Hematopoietic multipotent progenitor cell treated with erythropoietin and hydrocortisone succinate and interleukin-3 and kit ligand, for 4 days (in vitro differentiated cells): ENCODE measurements at regions not wholly inside any gene's neighbourhood (a gene's known extent, or its start where the extent isn't known, plus 50 kb on each side); places are given as distances from the start of the nearest gene placed in this dataset.

Experiments
- DNase-seq: peaks from one replicate; pipeline ENCODE4 v3.0.0-alpha.2; 2015

GRCh38 chr13:90395846-90396245, 951.6 kb upstream of the MIR17HG start:
- DNase-seq = no peak

DNA sequence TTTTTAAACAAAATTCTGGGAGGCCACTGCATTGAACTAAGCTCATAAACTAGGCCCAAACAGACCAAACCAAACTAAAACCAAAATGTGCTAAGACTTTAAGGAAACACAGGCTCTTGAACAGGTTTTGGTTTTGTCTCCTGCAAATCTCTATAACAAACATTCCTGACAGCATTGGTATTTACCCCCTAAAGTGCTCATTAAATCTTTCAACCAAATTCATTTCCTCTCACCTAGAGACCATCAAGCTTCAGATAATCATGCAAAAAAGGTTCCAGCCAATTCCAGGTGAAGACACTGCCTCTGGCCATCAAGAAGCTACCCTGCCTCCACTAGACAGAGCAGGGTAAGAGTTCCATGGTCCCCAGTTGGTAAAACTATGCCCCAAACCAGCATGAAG, 951.2 kb upstream of the MIR17HG start:
- no peak for DNase-seq

DNA sequence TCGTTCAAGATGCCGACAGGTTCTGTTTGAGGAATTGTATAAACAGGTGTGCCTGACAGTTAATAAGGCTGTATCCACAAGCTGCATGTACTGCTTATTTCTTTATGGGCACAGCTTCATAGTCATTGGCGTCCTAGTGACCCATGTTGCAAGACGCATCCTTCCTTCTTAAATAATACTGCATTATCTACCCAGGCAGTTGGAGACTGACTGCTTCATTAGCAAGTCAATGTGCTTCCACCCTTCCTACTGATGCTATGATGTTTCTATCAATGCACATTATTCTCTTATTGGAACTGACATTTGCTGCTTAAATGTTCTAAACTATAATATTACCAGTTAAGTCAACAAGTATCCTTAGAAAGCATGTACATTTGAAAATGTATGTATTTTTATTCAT, 950.0 kb upstream of the MIR17HG start:
- DNase-seq = no peak

DNA sequence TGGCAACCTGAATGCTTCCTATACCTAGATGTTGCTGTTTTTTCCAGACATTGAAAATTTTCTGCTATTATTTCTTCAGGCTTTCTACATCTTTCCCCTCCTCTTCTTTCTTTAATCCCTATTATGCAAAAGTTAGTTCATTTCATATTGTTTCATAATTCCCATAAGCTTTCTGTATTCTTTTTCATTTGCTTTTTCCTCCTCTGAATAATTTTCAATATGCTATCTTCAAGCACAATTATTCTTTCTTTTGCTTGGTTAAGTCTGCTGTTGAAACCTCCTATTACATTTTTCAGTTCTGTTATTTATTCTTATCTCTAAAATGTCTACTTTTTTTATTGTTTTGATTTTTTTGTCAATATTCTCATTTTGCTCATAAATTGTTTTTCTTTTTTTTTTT, 947.1 kb upstream of the MIR17HG start:
- DNase-seq = no peak

DNA sequence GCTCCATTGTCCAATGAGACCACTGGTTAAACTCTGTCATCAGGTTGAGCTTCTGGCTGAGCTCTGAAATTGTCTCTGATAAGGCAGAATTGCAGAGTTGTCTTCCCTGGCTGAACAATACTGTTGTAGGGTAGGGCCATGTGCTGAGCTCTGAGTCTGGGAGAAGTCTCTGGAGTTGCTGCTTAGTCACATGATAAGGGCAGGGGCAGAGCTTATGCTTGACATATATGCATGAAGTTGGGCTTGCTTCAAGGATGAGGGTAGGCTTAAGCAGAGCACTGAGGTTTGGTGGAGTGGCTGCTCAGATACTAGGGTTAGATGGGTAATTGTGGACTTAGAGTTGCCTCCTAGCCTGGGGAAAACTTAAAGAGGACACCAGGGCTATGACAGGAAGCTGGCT, 946.3 kb upstream of the MIR17HG start:
- DNase-seq = no peak

DNA sequence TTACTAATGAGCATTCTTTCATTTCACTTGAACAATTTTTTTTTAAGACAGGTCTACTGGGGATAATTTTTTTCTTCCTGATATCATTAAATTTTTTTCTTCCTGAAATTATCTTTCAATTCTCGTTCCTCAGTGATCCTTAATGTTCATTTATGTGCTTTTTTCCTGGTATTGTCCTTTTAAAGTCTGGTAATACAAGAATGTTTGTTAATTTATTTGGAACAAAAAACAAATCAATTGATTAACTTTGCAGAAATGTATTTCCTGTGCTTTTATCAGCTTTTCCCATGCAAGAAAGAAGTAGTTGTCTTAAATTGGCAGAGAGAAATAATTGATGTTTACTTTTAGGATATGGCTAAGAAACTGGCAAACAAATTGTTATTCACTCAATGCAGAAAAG, 945.4 kb upstream of the MIR17HG start:
- DNase-seq = no peak

GRCh38 chr13:90402613-90403012, 944.9 kb upstream of the MIR17HG start:
- DNase-seq = no peak

- no peak for DNase-seq
Observed at GRCh38 chr13:90403330-90404082, 944.0 kb upstream of the MIR17HG start.

DNA sequence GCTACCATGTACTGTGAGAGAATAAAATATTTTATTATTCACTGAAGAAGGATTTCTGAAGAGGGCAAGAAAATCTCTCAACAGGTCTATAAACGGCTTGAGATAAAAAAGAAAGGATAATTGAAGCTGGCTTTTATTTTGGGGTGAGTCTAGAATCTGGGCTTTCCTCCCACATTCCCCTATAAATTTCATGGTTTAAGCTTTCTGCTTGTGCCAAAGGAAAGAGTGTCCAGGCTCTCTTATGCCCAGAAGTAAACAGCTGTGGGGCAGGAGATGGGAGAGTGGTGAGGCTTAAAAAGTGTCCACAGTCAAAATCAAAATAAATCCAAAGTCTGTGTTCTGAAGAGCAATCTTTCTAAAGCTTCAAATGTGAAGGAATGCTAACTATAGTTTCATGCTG, 942.2 kb upstream of the MIR17HG start:
- no peak for DNase-seq

DNA sequence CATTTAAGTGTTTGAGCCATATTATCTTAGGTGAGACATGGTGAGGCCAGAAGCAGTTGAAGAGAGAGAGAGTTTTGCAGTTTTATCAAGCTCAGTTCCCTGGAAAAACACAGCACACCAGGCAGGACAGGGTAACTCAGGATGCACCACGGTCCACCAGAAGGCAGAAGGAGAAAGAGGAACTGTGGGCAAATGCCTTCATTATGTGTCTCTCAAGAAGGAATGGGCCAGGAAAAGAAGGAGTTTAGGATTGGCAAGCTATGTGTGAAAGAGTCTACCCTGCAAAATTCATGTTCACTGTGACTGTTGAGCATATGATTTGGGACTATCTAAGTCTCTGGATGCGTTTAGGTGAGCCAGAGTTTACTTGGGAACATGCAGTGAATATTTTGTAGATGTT, 934.5 kb upstream of the MIR17HG start:
- DNase-seq = no peak

GRCh38 chr13:90413548-90413947, 933.9 kb upstream of the MIR17HG start:
- no peak for DNase-seq

GRCh38 chr13:90414691-90415596, 932.5 kb upstream of the MIR17HG start:
- no peak for DNase-seq

DNA sequence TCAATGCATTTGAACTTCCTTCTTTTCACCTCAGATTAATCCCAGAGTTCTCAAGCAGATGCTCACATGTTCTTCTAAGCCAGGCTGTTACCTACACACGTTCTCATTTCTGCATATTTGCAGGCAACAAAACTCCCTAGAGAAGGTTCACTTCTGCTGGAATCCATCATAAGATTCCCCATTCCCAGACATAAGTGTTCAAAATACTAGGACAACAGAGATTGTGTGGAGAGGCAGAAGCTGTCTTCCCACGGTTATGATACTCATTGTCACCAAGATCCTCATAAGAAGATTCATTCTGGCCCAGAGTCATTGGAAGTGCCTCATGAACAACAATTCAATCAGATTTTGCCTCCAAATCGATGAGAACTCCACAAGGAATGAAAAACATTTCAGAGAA, 931.6 kb upstream of the MIR17HG start:
- DNase-seq = no peak

DNA sequence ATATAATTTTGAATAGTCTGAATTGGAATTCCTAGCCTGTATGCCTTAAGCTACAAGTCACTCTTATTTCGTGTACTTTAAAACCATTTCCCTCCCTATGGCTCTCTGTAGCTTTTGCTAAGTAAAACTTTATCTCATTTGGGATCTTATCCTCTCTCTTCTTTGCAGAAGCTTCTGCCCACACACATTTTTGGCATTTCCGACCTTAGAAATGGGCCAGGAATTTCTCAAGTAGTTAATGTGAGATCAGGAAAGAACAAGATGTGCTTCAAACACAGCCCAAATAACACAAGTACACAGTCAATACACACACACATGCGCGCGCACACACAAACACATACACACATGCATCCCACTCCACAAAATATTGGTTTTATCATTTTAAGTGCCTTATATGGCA, 931.0 kb upstream of the MIR17HG start:
- DNase-seq = peak; percentile 4

DNA sequence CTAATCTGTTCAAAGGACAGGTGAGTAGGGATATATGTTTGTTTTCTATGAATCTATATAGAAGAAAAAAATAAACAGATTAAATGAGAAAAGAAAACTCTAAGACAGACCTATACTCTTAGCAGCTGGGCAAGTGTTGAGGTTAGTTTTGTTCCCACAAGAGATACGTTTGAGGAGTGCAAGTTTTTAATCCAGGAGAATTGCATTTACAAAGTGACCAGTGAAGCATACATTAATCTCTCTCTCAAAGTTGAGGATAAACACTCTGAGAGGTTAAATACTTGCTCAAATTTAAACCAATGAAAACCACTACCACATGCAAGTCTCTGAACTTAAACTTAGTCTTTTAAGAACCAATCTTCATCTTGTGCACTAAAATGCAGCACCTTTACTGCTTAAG, 930.5 kb upstream of the MIR17HG start:
- no peak for DNase-seq

DNA sequence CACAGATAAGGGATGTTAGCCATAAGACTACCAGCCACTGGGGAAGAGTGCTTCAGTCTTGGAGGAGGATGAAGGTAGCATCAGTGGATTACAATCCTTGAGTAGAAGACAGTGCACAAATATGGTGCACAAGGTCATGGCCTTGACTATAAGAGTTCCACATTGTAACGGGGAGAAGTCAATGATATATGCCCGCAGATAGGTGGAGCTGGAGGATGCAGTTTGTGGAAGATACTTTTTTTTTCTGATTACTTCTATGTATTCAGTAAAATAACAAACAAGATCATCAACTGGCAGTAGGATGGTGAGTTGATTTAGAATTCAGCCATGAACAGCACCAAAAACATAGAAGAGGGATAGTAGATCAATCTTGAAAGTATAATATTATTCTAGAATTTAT, 926.8 kb upstream of the MIR17HG start:
- DNase-seq = peak; percentile 3

DNA sequence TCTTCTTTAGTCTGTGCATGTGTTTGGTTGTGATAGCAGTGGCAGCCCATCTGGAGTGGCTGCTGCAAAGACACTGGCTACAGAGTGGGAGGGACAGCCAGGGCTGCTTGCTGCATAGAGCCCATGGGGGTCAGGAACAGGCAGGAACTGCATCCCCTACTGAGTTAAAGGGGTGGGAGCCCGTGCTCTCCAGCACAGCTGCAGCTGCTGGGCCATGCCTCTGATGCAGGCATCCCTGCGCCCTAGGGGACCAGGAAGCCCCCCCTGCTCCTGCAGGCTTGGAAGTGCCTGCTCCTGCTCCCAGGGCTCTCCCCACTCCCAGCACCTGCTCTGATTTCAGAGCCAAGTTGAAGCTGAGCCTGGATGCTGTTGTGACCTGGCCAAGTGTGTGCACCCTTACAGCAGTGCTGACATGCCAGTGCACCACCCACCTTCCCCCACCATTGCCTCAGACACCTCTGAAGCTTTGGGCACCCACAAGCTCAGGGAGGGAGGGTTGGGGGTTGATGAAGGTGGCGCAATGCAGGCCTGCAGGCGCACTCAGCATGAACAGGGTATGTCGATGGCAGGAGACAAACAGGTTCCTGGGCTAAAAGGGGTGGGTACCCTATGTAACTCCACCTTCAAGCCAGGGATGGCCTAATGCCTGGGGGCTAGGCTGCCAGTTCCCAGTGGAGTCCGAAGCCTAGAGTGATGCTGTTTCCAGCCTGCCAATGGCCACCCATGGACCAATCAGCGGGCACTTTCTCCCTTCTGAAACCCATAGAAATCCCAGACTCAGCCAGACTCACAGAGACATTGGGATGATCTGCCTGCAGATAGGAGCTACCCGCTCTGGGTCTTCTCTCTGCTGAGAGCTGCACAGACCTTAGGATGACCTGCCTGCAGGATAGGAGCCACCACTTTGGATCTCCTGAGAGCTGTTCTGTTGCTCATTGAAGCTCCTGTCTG, 919.9 kb upstream of the MIR17HG start:
- DNase-seq = no peak

DNA sequence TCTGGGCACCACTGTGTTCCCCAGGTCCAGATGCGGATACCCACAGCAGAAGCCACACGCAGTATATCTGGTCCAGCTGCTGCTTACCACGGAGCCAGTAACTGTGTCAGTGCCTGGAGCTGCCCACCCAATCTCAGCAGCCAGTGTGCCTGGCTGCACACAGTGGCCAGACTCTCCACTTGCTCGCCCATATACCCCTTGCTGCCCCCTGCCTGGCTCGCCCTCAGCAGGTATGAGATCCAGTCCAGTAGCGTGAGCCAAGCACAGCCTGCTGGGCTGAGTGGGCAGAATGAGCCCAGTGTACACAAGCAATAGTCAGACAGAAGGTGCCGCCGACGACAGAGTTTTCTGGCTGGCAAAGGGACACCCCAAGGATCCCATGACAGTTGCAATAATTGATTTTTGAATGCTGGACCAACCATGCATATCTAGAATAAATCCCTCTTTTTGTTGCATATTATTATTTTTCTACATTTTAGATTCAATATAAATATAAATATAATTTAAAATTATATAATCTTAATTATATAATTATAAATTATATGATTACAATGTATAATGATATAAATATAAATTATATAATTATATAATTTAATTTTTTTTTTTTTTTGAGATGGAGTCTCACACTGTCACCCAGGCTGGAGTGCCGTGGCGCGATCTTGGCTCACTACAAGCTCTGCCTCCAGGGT, 918.8 kb upstream of the MIR17HG start:
- DNase-seq = no peak

DNA sequence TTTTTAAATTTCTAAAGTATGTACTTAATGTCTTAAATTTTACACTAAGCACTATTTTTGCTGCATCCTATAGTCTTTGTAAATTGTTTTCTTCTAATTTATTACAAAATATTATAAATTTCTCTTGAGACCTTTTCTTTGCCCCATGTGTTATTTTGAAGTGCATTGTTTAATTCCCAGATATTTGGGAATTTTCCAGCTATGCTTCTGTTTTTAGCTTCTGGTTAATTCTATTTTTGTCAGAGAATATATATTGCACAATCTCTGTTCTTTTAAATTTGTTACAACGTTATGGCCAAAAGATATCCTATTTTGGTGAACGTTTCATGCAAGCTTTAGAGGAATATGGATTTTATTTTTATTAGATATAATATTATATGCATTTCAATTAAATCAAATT, 917.4 kb upstream of the MIR17HG start:
- DNase-seq = no peak

GRCh38 chr13:90436697-90437096, 910.8 kb upstream of the MIR17HG start:
- DNase-seq = no peak

- no peak for DNase-seq
Observed at GRCh38 chr13:90438576-90438975, 908.9 kb upstream of the MIR17HG start.

- no peak for DNase-seq
Observed at GRCh38 chr13:90443268-90443667, 904.2 kb upstream of the MIR17HG start.

- DNase-seq = no peak
Observed at GRCh38 chr13:90444232-90444631, 903.3 kb upstream of the MIR17HG start.
